Endothelial cell of umbilical vein (primary cell): ENCODE measurements at regions not wholly inside any gene's neighbourhood (a gene's known extent, or its start where the extent isn't known, plus 50 kb on each side); places are given as distances from the start of the nearest gene placed in this dataset.

Source experiments
- BruUV-seq: library from RNA; stranded (reverse); fragments of 400-500 nt; replicated peaks from 2 replicates; lab custom pipeline; 2021; lab: Mats Ljungman, UMichigan
- CTCF ChIA-PET: fragments of 300-600, 350-600 bp; sonication (Branson Sonifier 250); formaldehyde crosslinking; loops from one replicate; lab custom pipeline; 2021; ENCODE audit warnings: antibody characterized with exemption, inconsistent platforms; lab: Charles Lee
- POLR2A ChIA-PET: fragments of 300-600, 350-600 bp; sonication (Branson Sonifier 250); formaldehyde crosslinking; loops from one replicate; lab custom pipeline; 2021; ENCODE audit warnings: antibody characterized with exemption, inconsistent platforms; lab: Charles Lee
- DNase-seq: peaks from one replicate; pipeline ENCODE4 v3.0.0-alpha.2; 2011; ENCODE audit warnings: low read depth, low spot score
- FAIRE-seq: peaks from 2 replicates; lab custom pipeline; 2011; peaks lifted over from hg19 to GRCh38; lab: Jason Lieb, UNC
- H2AFZ ChIP-seq: 2 replicates; pipeline ENCODE4 v1.6.0; 2012; ENCODE audit warnings: low read depth, low read length, control low read depth, inconsistent platforms
- H3K27ac ChIP-seq: 2 replicates; pipeline ENCODE4 v1.5.1; 2011; ENCODE audit warnings: low read depth, mild to moderate bottlenecking, control low read depth, low read length, moderate library complexity; ENCODE audit not compliant: insufficient read depth
- H3K27me3 ChIP-seq, 2 experiments: 2 replicates each; pipeline versions ENCODE4 v1.6.0 to v1.6.1; 2011; ENCODE audit warnings: low read length in 2 of 2, mixed read lengths in 1 of 2; ENCODE audit not compliant: control insufficient read depth in 2 of 2, insufficient read depth in 2 of 2
- H3K36me3 ChIP-seq, 2 experiments: 2 replicates in 1 of 2; 3 replicates in 1 of 2; pipeline ENCODE4 v1.5.1; 2011; ENCODE audit warnings: low read length in 2 of 2, mild to moderate bottlenecking in 1 of 2, moderate library complexity in 1 of 2; ENCODE audit not compliant: control insufficient read depth in 2 of 2, insufficient read depth in 2 of 2; ENCODE audit errors: extremely low read depth in 1 of 2
- H3K4me1 ChIP-seq: 3 replicates; pipeline ENCODE4 v1.5.1; 2011; ENCODE audit warnings: mild to moderate bottlenecking, low read length; ENCODE audit not compliant: control insufficient read depth, insufficient read depth; ENCODE audit errors: extremely low read depth
- H3K4me2 ChIP-seq: 2 replicates; pipeline ENCODE4 v1.6.1; 2011; ENCODE audit warnings: low read length, control low read depth, mixed read lengths; ENCODE audit not compliant: insufficient read depth
- H3K4me3 ChIP-seq, 3 experiments: fragments of 200-600 bp in 1 of 3; sonication (generic), shearing (Covaris generic) in 1 of 3; replicated peaks in 1 of 3; 2 replicates each; pipeline ENCODE4 v1.5.1; 2011 to 2016; ENCODE audit warnings: control low read depth in 3 of 3, low read length in 3 of 3, mild to moderate bottlenecking in 2 of 3, inconsistent platforms in 1 of 3, low read depth in 1 of 3, moderate library complexity in 1 of 3; ENCODE audit not compliant: insufficient read depth in 1 of 3
- H3K79me2 ChIP-seq: 2 replicates; pipeline ENCODE4 v1.6.0; 2012; ENCODE audit warnings: low read length, inconsistent platforms; ENCODE audit not compliant: control insufficient read depth, insufficient read depth
- H3K9ac ChIP-seq: replicated peaks from 2 replicates; pipeline ENCODE3; 2011; ENCODE audit warnings: low read length, control low read depth; ENCODE audit not compliant: insufficient read depth; ENCODE audit errors: extremely low read depth
- H3K9me1 ChIP-seq: replicated peaks from 3 replicates; pipeline ENCODE4 v1.6.0; 2011; ENCODE audit warnings: mild to moderate bottlenecking, low read length; ENCODE audit not compliant: control insufficient read depth, insufficient read depth; ENCODE audit errors: extremely low read depth
- H3K9me3 ChIP-seq: replicated peaks from 2 replicates; pipeline ENCODE4 v1.5.1; 2012; ENCODE audit warnings: low read length, inconsistent platforms; ENCODE audit not compliant: control insufficient read depth, insufficient read depth
- H4K20me1 ChIP-seq: replicated peaks from 2 replicates; pipeline ENCODE3; 2011; ENCODE audit warnings: mild to moderate bottlenecking, low read length; ENCODE audit not compliant: control insufficient read depth, insufficient read depth; ENCODE audit errors: extremely low read depth
- CTCF ChIP-seq, 2 donors: IDR thresholded peaks; 1 replicate in 1 of 2; 2 replicates in 1 of 2; pipeline ENCODE4 v1.5.1; 2011; ENCODE audit warnings: low read length in 2 of 2, mild to moderate bottlenecking in 2 of 2, moderate library complexity in 2 of 2, control low read depth in 1 of 2, inconsistent platforms in 1 of 2, low read depth in 1 of 2; ENCODE audit not compliant: insufficient read depth in 1 of 2; ENCODE audit errors: extremely low read depth in 1 of 2
- EZH2 ChIP-seq: IDR thresholded peaks from 2 replicates; pipeline ENCODE4 v1.6.1; 2012; ENCODE audit warnings: borderline replicate concordance, low read depth, mild to moderate bottlenecking, moderate library complexity, low read length, inconsistent platforms; ENCODE audit not compliant: severe bottlenecking
- GATA2 ChIP-seq: IDR thresholded peaks from 2 replicates; pipeline ENCODE4 v1.7.0; 2011; ENCODE audit warnings: low read depth, mild to moderate bottlenecking, moderate library complexity, mixed read lengths, low read length; ENCODE audit not compliant: insufficient read length, insufficient read depth
- JUN ChIP-seq: IDR thresholded peaks from 2 replicates; pipeline ENCODE4 v1.6.1; 2011; ENCODE audit warnings: borderline replicate concordance, low read depth; ENCODE audit not compliant: insufficient read length, insufficient read depth
- MYC ChIP-seq: IDR thresholded peaks from one replicate; pipeline ENCODE4 v1.6.1; 2011; ENCODE audit warnings: mild to moderate bottlenecking, low read depth, low read length
- POLR2A ChIP-seq: IDR thresholded peaks from 2 replicates; pipeline ENCODE4 v1.6.1; 2012; ENCODE audit warnings: low read depth, mild to moderate bottlenecking, control low read depth, low read length
- POLR2AphosphoS5 ChIP-seq: IDR thresholded peaks from 2 replicates; pipeline ENCODE4 v1.6.1; 2012; ENCODE audit warnings: low read depth, mild to moderate bottlenecking, control low read depth, low read length, moderate library complexity; ENCODE audit not compliant: insufficient read depth
- dilution Hi-C: fragments of 300-500 bp; cut with MboI; formaldehyde crosslinking; loops from one replicate; pipeline ENCODE4 v1.15.0; 2019; ENCODE audit warnings: low sequenced_read_pairs; ENCODE audit not compliant: extremely low pct_ligation_motif_present
- intact Hi-C: fragments of 100-400 bp; cut with micrococcal nuclease; formaldehyde crosslinking; loops from one replicate; pipeline ENCODE4 v1.10.0; 2022
- TF ChIP-seq, protein P1 (sequence below): IDR thresholded peaks from 2 replicates; pipeline ENCODE4 v1.6.1; 2011; ENCODE audit not compliant: insufficient read depth, insufficient read length

GRCh38 chr11:93039531-93040240 lies 70.2 kb downstream of the MTNR1B start:
- DNase-seq (no peak), FAIRE-seq (no peak)
- intact Hi-C loops (no loop called here), dilution Hi-C loops (no loop called here)
- Histone ChIP-seq H3K27ac (no peak overlapping the region), H3K4me2 (no peak overlapping the region), H3K4me3 (no peak overlapping the region), H3K9ac (no peak overlapping the region), H3K9me1 (no peaks in the 10 kb centered on the region), H4K20me1 (no peaks in the 10 kb centered on the region), H2AFZ (no peak overlapping the region), H3K27me3 (no peaks in the 10 kb centered on the region), H3K79me2 (no peaks in the 10 kb centered on the region), H3K4me1 (no peaks in the 10 kb centered on the region), H3K9me3 (no peaks in the 10 kb centered on the region), H3K36me3 (no peaks in the 10 kb centered on the region)
- BruUV-seq = no TSS peak
- ChIA-PET CTCF (no interaction called here), POLR2A (no interaction called here)
- no peak for TF ChIP-seq POLR2AphosphoS5
- TF ChIP-seq CTCF (IDR thresholded peaks at IDR 0.05; ENCODE audit: extremely low read depth in 1 of 2, insufficient read depth in 1 of 2, low read depth in 1 of 2, low read length in 2 of 2) = no peak
- no peak for TF ChIP-seq JUN
- TF ChIP-seq, protein P1, sequence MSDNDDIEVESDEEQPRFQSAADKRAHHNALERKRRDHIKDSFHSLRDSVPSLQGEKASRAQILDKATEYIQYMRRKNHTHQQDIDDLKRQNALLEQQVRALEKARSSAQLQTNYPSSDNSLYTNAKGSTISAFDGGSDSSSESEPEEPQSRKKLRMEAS = no peak
- no peak for TF ChIP-seq EZH2
- no peak for TF ChIP-seq GATA2
- no peak for TF ChIP-seq POLR2A
- no peak for TF ChIP-seq MYC
